IMR-90 (cell line): ENCODE measurements at regions not wholly inside any gene's neighbourhood (a gene's known extent, or its start where the extent isn't known, plus 50 kb on each side); places are given as distances from the start of the nearest gene placed in this dataset.

Experiments
- CEBPB ChIP-seq: IDR thresholded peaks from 2 replicates; pipeline ENCODE4 v1.6.1; 2012; ENCODE audit warnings: low read depth, low read length, improper control_type of control experiment
- MAFK ChIP-seq: IDR thresholded peaks from 2 replicates; pipeline ENCODE4 v1.6.1; 2012; ENCODE audit warnings: low read depth, low read length, improper control_type of control experiment
- POLR2A ChIP-seq: IDR thresholded peaks from 2 replicates; pipeline ENCODE4 v1.6.1; 2012; ENCODE audit warnings: mild to moderate bottlenecking, low read depth, low read length
- TF ChIP-seq, protein P1 (sequence below): conservative IDR thresholded peaks from 2 replicates; pipeline ENCODE4 v1.5.1; 2012; ENCODE audit warnings: mild to moderate bottlenecking, low read depth, low read length, improper control_type of control experiment

DNA sequence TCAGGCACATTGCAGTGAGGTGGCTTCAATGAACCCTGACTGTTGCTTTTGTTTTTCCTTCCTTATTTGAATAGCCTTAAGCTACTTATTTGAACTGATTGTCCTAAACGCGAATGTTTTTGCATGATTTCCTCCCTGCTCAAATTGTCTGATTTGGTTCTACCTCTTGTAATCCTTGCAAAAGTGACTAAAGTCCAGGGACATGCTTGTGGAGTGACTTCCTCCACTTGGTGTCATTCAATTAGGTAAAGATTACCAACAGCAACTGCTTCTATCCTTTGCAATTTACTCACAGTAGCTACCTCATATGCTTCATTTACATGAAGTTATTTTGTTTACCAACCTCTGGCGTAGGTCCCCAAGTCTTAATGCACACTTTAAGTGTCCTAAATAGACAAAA, 295.9 kb upstream of the TMEM229A start:
- TF ChIP-seq CEBPB, result no peak
- TF ChIP-seq MAFK, result no peak
- TF ChIP-seq, protein P1, sequence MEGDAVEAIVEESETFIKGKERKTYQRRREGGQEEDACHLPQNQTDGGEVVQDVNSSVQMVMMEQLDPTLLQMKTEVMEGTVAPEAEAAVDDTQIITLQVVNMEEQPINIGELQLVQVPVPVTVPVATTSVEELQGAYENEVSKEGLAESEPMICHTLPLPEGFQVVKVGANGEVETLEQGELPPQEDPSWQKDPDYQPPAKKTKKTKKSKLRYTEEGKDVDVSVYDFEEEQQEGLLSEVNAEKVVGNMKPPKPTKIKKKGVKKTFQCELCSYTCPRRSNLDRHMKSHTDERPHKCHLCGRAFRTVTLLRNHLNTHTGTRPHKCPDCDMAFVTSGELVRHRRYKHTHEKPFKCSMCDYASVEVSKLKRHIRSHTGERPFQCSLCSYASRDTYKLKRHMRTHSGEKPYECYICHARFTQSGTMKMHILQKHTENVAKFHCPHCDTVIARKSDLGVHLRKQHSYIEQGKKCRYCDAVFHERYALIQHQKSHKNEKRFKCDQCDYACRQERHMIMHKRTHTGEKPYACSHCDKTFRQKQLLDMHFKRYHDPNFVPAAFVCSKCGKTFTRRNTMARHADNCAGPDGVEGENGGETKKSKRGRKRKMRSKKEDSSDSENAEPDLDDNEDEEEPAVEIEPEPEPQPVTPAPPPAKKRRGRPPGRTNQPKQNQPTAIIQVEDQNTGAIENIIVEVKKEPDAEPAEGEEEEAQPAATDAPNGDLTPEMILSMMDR, result no peak
- TF ChIP-seq POLR2A, result no peak
